Liver (tissue), 3 donors: ENCODE measurements at regions not wholly inside any gene's neighbourhood (a gene's known extent, or its start where the extent isn't known, plus 50 kb on each side); places are given as distances from the start of the nearest gene placed in this dataset.

ENCODE experiments used
- EGR1 ChIP-seq, 2 donors: IDR thresholded peaks; 2 replicates each; pipeline ENCODE4 v1.6.1; 2016 to 2018; ENCODE audit warnings: antibody characterized with exemption in 2 of 2, low read depth in 2 of 2
- GABPA ChIP-seq, 2 donors: IDR thresholded peaks in 1 of 2; conservative IDR thresholded peaks in 1 of 2; 2 replicates each; pipeline ENCODE4 v1.6.1; 2016; ENCODE audit warnings: antibody characterized with exemption in 2 of 2, mild to moderate bottlenecking in 1 of 2, moderate library complexity in 1 of 2
- HNF4A ChIP-seq, 2 donors: conservative IDR thresholded peaks; 2 replicates each; pipeline ENCODE4 v1.6.1; 2016; ENCODE audit warnings: antibody characterized with exemption in 2 of 2, mild to moderate bottlenecking in 2 of 2
- MAX ChIP-seq: IDR thresholded peaks from 2 replicates; pipeline ENCODE4 v1.6.1; 2016; ENCODE audit warnings: antibody characterized with exemption
- NR2F2 ChIP-seq: IDR thresholded peaks from 2 replicates; pipeline ENCODE4 v1.6.1; 2016; ENCODE audit warnings: antibody characterized with exemption
- RAD21 ChIP-seq, 2 donors: IDR thresholded peaks; 2 replicates each; pipeline ENCODE4 v1.6.1; 2016; ENCODE audit warnings: antibody characterized with exemption in 2 of 2, mild to moderate bottlenecking in 2 of 2
- REST ChIP-seq: IDR thresholded peaks from 2 replicates; pipeline ENCODE4 v1.6.1; 2016; ENCODE audit warnings: antibody characterized with exemption, mild to moderate bottlenecking
- TAF1 ChIP-seq: conservative IDR thresholded peaks from 2 replicates; pipeline ENCODE4 v1.6.1; 2016; ENCODE audit warnings: antibody characterized with exemption, mild to moderate bottlenecking
- YY1 ChIP-seq: IDR thresholded peaks from 2 replicates; pipeline ENCODE4 v1.6.1; 2016; ENCODE audit warnings: antibody characterized with exemption, mild to moderate bottlenecking
- TF ChIP-seq, protein P1 (sequence below): IDR thresholded peaks from 2 replicates; pipeline ENCODE4 v1.6.1; 2016; ENCODE audit warnings: antibody characterized with exemption
- TF ChIP-seq, protein P2 (sequence below): fragments of 150-350 bp; IDR thresholded peaks from 2 replicates; pipeline ENCODE4 v1.5.1; 2017; ENCODE audit warnings: improper control_type of control experiment, low read depth, low read length; ENCODE audit not compliant: missing input control
- donor health status: healthy.
- donor health status: healthy.

DNA sequence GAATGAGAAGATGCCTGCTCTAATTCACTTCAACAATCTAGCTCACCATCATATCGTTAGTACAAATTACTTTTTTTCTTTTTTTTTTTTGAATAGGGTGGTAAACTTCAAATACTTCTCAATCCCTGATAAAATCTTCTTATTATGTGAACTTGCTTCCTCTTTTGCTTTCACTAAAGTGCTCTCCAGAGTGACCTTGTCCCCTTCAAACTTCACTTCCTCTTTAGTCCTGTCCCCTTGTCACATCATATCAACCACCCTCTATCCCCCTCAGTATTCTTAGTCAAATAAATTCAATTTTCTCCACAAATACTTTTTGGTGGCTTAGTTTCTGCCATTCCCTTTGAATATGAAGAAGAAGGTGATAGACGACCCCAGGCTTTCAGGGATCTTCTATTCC, 124.9 kb upstream of the PLXNA2 start:
- TF ChIP-seq, protein P1, sequence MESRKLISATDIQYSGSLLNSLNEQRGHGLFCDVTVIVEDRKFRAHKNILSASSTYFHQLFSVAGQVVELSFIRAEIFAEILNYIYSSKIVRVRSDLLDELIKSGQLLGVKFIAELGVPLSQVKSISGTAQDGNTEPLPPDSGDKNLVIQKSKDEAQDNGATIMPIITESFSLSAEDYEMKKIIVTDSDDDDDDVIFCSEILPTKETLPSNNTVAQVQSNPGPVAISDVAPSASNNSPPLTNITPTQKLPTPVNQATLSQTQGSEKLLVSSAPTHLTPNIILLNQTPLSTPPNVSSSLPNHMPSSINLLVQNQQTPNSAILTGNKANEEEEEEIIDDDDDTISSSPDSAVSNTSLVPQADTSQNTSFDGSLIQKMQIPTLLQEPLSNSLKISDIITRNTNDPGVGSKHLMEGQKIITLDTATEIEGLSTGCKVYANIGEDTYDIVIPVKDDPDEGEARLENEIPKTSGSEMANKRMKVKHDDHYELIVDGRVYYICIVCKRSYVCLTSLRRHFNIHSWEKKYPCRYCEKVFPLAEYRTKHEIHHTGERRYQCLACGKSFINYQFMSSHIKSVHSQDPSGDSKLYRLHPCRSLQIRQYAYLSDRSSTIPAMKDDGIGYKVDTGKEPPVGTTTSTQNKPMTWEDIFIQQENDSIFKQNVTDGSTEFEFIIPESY, result no peak
- TF ChIP-seq TAF1, result no peak
- no peak for TF ChIP-seq REST
- TF ChIP-seq, protein P2, sequence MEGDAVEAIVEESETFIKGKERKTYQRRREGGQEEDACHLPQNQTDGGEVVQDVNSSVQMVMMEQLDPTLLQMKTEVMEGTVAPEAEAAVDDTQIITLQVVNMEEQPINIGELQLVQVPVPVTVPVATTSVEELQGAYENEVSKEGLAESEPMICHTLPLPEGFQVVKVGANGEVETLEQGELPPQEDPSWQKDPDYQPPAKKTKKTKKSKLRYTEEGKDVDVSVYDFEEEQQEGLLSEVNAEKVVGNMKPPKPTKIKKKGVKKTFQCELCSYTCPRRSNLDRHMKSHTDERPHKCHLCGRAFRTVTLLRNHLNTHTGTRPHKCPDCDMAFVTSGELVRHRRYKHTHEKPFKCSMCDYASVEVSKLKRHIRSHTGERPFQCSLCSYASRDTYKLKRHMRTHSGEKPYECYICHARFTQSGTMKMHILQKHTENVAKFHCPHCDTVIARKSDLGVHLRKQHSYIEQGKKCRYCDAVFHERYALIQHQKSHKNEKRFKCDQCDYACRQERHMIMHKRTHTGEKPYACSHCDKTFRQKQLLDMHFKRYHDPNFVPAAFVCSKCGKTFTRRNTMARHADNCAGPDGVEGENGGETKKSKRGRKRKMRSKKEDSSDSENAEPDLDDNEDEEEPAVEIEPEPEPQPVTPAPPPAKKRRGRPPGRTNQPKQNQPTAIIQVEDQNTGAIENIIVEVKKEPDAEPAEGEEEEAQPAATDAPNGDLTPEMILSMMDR, result no peak
- TF ChIP-seq EGR1 (IDR thresholded peaks at IDR 0.05; ENCODE audit: low read depth in 2 of 2), result no peak
- TF ChIP-seq NR2F2, result no peak
- no peak for TF ChIP-seq RAD21 (IDR thresholded peaks at IDR 0.05)
- TF ChIP-seq YY1, result no peak
- no peak for TF ChIP-seq GABPA (IDR thresholded peaks at IDR 0.05 in 1 of 2, conservative IDR thresholded peaks at IDR 0.05 in 1 of 2)
- no peak for TF ChIP-seq MAX
- no peak for TF ChIP-seq HNF4A (conservative IDR thresholded peaks at IDR 0.05)
